Neural cell (in vitro differentiated cells): ENCODE measurements at regions not wholly inside any gene's neighbourhood (a gene's known extent, or its start where the extent isn't known, plus 50 kb on each side); places are given as distances from the start of the nearest gene placed in this dataset.

Experiments
- CTCF ChIP-seq: fragments of 450-650 bp; IDR thresholded peaks from 2 replicates; pipeline ENCODE4 v1.5.1; 2014; ENCODE audit warnings: antibody characterized with exemption, mild to moderate bottlenecking, moderate library complexity; ENCODE audit not compliant: poor library complexity, severe bottlenecking
- POLR2AphosphoS5 ChIP-seq: IDR thresholded peaks from 2 replicates; pipeline ENCODE4 v1.6.1; 2012
- RAD21 ChIP-seq: fragments of 450-650 bp; conservative IDR thresholded peaks from 2 replicates; pipeline ENCODE4 v1.6.1; 2014; ENCODE audit warnings: antibody characterized with exemption, mild to moderate bottlenecking, moderate library complexity
- REST ChIP-seq: IDR thresholded peaks from 2 replicates; pipeline ENCODE4 v1.6.1; 2012; ENCODE audit warnings: borderline replicate concordance
- TAF1 ChIP-seq: IDR thresholded peaks from 2 replicates; pipeline ENCODE4 v1.6.1; 2012; ENCODE audit warnings: low read depth

- TF ChIP-seq TAF1 (no peak), CTCF (no peak), POLR2AphosphoS5 (peak; percentile 82), REST (peak; percentile 55), RAD21 (no peak)
Observed at GRCh38 chr3:106431721-106432120, 562.9 kb upstream of the CBLB start.
